Right lobe of liver (tissue), 6 donors: ENCODE measurements at regions not wholly inside any gene's neighbourhood (a gene's known extent, or its start where the extent isn't known, plus 50 kb on each side); places are given as distances from the start of the nearest gene placed in this dataset.

Experiments
- ATAC-seq, 4 donors: fragments of 200-7000 bp; cut with Tn5 transposase; one replicate each; pipeline ENCODE4 v1.9.1; 2020; ENCODE audit warnings: mild to moderate bottlenecking in 4 of 4, moderate library complexity in 4 of 4
- DNase-seq, 3 donors: peaks; one replicate each; pipeline ENCODE4 v3.0.0-alpha.2; 2020
- H3K27ac ChIP-seq, 3 donors: fragments of 200-600 bp; one replicate each; pipeline ENCODE4 v1.8.0; 2022
- H3K27me3 ChIP-seq, 2 donors: fragments of 200-600 bp; one replicate each; pipeline ENCODE4 v1.8.0; 2022
- H3K36me3 ChIP-seq, 4 donors: fragments of 200-600 bp; sonication (generic) in 1 of 4; one replicate each; pipeline versions ENCODE4 v1.5.1 to v1.8.0; 2017 to 2022; ENCODE audit warnings: control low read depth in 1 of 4
- H3K4me1 ChIP-seq, 4 donors: fragments of 200-600 bp; sonication (generic) in 1 of 4; one replicate each; pipeline versions ENCODE4 v1.5.1 to v1.8.0; 2017 to 2022; ENCODE audit warnings: control low read depth in 1 of 4
- H3K4me3 ChIP-seq, 3 donors: fragments of 200-600 bp; one replicate each; pipeline ENCODE4 v1.8.0; 2022
- H3K9me3 ChIP-seq, 4 donors: fragments of 200-600 bp; sonication (generic) in 1 of 4; one replicate each; pipeline versions ENCODE4 v1.5.1 to v1.8.0; 2017 to 2022; ENCODE audit warnings: control low read depth in 1 of 4
- POLR2A ChIP-seq: fragments of 450-650 bp; IDR thresholded peaks from one replicate; pipeline ENCODE4 v1.6.1; 2017; ENCODE audit warnings: antibody characterized with exemption, mild to moderate bottlenecking
- WGBS: methylation state at CpG from one replicate; pipeline ENCODE4 v1.1.6; 2018; ENCODE audit warnings: low coverage, low lambda C conversion rate; ENCODE audit not compliant: insufficient coverage; ENCODE audit errors: missing lambda C conversion rate; 5-methylcytosine and 5-hydroxymethylcytosine counted together
- intact Hi-C, 2 donors: fragments of 100-400 bp; cut with DNase I; formaldehyde crosslinking; loops; one replicate each; pipeline versions ENCODE4 v1.11.2 to v1.14.1; 2022
- TF ChIP-seq, protein P1 (sequence below), 4 donors: fragments of 200-600 bp in 3 of 4; fragments of 450-650 bp in 1 of 4; IDR thresholded peaks; one replicate each; pipeline versions ENCODE4 v1.5.1 to v1.8.0; 2016 to 2022; ENCODE audit warnings: antibody characterized with exemption in 4 of 4, mild to moderate bottlenecking in 2 of 4
- donor health status: DM: no; HTN: yes; CAD: no.
- donor health status: DM: no; HTN: no; CAD: no.
- donor health status: DM: no; HTN: no; CAD: no.
- donor health status: DM: no; HTN: yes; CAD: no.
- donor health status: DM: no; HTN: yes; CAD: no.

DNA sequence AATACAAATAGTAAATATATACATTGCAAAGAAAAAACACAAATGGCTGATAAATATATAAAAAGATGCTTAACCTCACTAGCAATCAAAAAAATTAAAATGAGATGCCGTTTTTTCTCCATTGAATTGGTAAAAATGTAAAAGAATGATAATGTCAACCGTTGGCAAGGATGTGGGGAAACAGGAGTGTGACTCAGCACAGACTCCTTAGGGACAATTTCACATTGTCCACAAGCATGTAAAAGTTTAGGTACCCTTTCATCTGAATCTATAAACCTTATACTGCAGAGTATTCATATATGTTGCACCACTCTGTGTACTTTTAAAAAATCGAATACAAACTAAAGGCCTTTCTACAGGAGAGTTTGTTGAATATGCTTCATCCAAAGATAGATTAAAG lies 143.1 kb upstream of the RREB1 start:
- 64% methylated on average over 3 of the region's 3 CpGs for WGBS
- ATAC-seq (no peak), DNase-seq (no peak)
- H3K36me3 ChIP-seq, result no peaks in the 10 kb centered on the region
- H3K4me1 ChIP-seq, result no peaks in the 10 kb centered on the region
- intact Hi-C loops, result no loop called here
- TF ChIP-seq, protein P1, sequence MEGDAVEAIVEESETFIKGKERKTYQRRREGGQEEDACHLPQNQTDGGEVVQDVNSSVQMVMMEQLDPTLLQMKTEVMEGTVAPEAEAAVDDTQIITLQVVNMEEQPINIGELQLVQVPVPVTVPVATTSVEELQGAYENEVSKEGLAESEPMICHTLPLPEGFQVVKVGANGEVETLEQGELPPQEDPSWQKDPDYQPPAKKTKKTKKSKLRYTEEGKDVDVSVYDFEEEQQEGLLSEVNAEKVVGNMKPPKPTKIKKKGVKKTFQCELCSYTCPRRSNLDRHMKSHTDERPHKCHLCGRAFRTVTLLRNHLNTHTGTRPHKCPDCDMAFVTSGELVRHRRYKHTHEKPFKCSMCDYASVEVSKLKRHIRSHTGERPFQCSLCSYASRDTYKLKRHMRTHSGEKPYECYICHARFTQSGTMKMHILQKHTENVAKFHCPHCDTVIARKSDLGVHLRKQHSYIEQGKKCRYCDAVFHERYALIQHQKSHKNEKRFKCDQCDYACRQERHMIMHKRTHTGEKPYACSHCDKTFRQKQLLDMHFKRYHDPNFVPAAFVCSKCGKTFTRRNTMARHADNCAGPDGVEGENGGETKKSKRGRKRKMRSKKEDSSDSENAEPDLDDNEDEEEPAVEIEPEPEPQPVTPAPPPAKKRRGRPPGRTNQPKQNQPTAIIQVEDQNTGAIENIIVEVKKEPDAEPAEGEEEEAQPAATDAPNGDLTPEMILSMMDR (IDR thresholded peaks at IDR 0.05), result no peak
- TF ChIP-seq POLR2A, result no peak
- no peaks in the 10 kb centered on the region for H3K9me3 ChIP-seq
- H3K27ac ChIP-seq, result no peak overlapping the region
- no peaks in the 10 kb centered on the region for H3K27me3 ChIP-seq
- no peak overlapping the region for H3K4me3 ChIP-seq

DNA sequence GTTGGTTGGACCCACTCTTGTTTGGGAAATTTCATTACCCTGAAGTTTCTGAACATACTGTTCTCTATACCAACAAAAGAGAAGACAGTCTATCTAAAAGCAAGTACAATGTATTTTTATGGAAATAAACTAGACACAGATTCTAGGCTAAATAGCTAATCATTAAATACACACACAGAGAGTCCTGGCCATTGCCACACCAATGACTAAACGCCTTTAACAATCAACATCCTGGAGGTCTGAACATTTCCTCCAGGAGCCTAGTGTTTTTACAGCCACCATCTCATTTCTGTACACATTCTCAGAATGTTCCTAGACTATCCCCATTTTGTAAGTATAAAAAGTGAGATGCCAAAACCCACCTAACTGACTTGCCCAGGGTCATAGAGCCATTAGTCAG lies 141.6 kb upstream of the RREB1 start:
- DNase-seq, result no peak
- Histone ChIP-seq H3K4me1 (peaks cover 0 to 5% (median 1%) of the 10 kb centered on the region in 4 donors), H3K4me3 (no peak overlapping the region), H3K36me3 (no peaks in the 10 kb centered on the region), H3K27me3 (no peaks in the 10 kb centered on the region), H3K9me3 (no peaks in the 10 kb centered on the region), H3K27ac (no peak overlapping the region)
- intact Hi-C loops, result no loop called here
- TF ChIP-seq, protein P1 (IDR thresholded peaks at IDR 0.05), result no peak
- TF ChIP-seq POLR2A, result no peak
- peak in 1 of 4 donors; percentile 78 for ATAC-seq
- 20% methylated on average over 1 of the region's 1 CpG for WGBS

DNA sequence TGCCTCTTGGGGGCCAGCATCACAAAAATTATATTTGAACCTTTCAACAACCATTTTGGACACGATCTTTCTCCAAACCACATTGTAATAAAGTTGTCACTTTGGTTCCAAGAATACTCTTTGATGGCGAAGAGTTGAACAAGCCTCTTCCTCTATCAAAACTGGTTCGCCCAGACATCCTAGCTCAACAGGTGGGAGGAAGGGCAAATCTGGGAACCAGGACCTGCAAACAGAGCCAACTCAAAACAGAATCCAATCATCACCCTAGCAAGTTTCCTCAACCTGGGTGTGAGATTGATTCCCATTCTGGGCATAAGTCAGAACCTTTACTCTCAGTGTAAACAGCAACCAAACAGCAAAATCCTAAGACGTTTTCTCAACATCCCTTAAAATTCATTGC lies 141.2 kb upstream of the RREB1 start:
- no peak for TF ChIP-seq POLR2A
- TF ChIP-seq, protein P1 (IDR thresholded peaks at IDR 0.05), result no peak
- no peak overlapping the region for H3K4me3 ChIP-seq
- DNase-seq, result no peak
- no peaks in the 10 kb centered on the region for H3K27me3 ChIP-seq
- H3K9me3 ChIP-seq, result no peaks in the 10 kb centered on the region
- intact Hi-C loops, result no loop called here
- 96% methylated on average over 3 of the region's 4 CpGs for WGBS
- ATAC-seq, result no peak
- peaks cover 0 to 9% (median 4%) of the 10 kb centered on the region in 4 donors for H3K4me1 ChIP-seq
- no peak overlapping the region for H3K27ac ChIP-seq
- no peaks in the 10 kb centered on the region for H3K36me3 ChIP-seq

DNA sequence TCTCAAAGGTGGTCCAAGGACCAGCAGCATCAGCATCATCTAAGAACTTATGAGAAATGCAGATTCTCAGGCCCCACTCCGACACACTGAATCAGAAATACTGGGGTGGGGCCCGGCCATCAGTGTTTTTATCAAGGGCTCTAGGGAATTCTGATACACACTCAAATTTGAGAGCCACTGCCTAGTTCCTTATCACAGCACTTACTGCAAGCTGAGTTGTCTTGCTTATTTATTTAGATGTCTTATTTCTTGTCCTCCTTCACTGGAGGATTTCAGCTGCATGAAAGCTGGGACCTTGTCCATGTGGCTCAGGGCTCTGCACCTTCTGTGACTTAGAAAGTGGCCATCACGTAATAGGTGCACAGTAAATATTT lies 139.4 kb upstream of the RREB1 start:
- peaks cover 0 to 16% (median 7%) of the 10 kb centered on the region in 4 donors for H3K4me1 ChIP-seq
- H3K27ac ChIP-seq, result no peak overlapping the region
- DNase-seq (no peak), ATAC-seq (no peak)
- no peaks in the 10 kb centered on the region for H3K9me3 ChIP-seq
- H3K27me3 ChIP-seq, result no peaks in the 10 kb centered on the region
- TF ChIP-seq POLR2A, result no peak
- TF ChIP-seq, protein P1 (IDR thresholded peaks at IDR 0.05), result no peak
- no peak overlapping the region for H3K4me3 ChIP-seq
- intact Hi-C loops, result no loop called here
- 90% methylated on average over 1 of the region's 3 CpGs for WGBS
- H3K36me3 ChIP-seq, result no peaks in the 10 kb centered on the region
